ENCODE measurements at regions not wholly inside any gene's neighbourhood (a gene's known extent, or its start where the extent isn't known, plus 50 kb on each side); places are given as distances from the start of the nearest gene placed in this dataset.

- no peak for TF ChIP-seq SMC3 (conservative IDR thresholded peaks at IDR 0.05; ENCODE audit: poor library complexity)
- no peak for TF ChIP-seq REST (IDR thresholded peaks at IDR 0.05; ENCODE audit: borderline replicate concordance)
- TF ChIP-seq EP300 (conservative IDR thresholded peaks at IDR 0.05; ENCODE audit: poor library complexity, severe bottlenecking), result no peak
- TF ChIP-seq POLR2AphosphoS5 (IDR thresholded peaks at IDR 0.05), result no peak
- TF ChIP-seq EZH2 (IDR thresholded peaks at IDR 0.05; ENCODE audit: borderline replicate concordance, insufficient read depth, low read length, poor library complexity, severe bottlenecking), result no peak
- no peak for TF ChIP-seq TAF1 (IDR thresholded peaks at IDR 0.05; ENCODE audit: low read depth)
- TF ChIP-seq RAD21 (conservative IDR thresholded peaks at IDR 0.05), result no peak
- TF ChIP-seq CTCF (IDR thresholded peaks at IDR 0.05; ENCODE audit: poor library complexity, severe bottlenecking), result no peak
- no peak for TF ChIP-seq MXI1 (conservative IDR thresholded peaks at IDR 0.05; ENCODE audit: poor library complexity, severe bottlenecking)
- Histone ChIP-seq H3K4me2 (ENCODE audit: low read length) (no peak overlapping the region), H3K27me3 (ENCODE audit: insufficient read depth, low read depth, low read length) (no peaks in the 10 kb centered on the region), H3K4me3 (ENCODE audit: low read length) (no peak overlapping the region), H4K20me1 (ENCODE audit: insufficient read depth) (no peaks in the 10 kb centered on the region), H3F3A (ENCODE audit: insufficient read depth, low read length, poor library complexity, severe bottlenecking) (no peaks in the 10 kb centered on the region), H3K9ac (ENCODE audit: low read length) (no peak overlapping the region), H3K79me2 (replicated peaks; ENCODE audit: insufficient read depth, low read length) (no peaks in the 10 kb centered on the region), H3K27ac (ENCODE audit: low read length) (no peak overlapping the region), H3K9me3 (ENCODE audit: low read length) (no peaks in the 10 kb centered on the region), H2AFZ (ENCODE audit: low read depth, low read length) (no peak overlapping the region), H3K36me3 (ENCODE audit: insufficient read depth, low read length) (no peaks in the 10 kb centered on the region), H3K9me2 (ENCODE audit: insufficient read depth, low read length) (no peaks in the 10 kb centered on the region)
These were observed 556.1 kb downstream of the BCL11A start for GRCh38 chr2:59997371-59997770.

GRCh38 chr2:59996855-59997254, 556.6 kb downstream of the BCL11A start:
- Histone ChIP-seq H3K79me2 (replicated peaks; ENCODE audit: insufficient read depth, low read length) (no peaks in the 10 kb centered on the region), H3K27me3 (ENCODE audit: insufficient read depth, low read depth, low read length) (no peaks in the 10 kb centered on the region), H3K4me2 (ENCODE audit: low read length) (no peak overlapping the region), H3F3A (ENCODE audit: insufficient read depth, low read length, poor library complexity, severe bottlenecking) (no peaks in the 10 kb centered on the region), H3K4me3 (ENCODE audit: low read length) (no peak overlapping the region), H3K9me3 (ENCODE audit: low read length) (no peaks in the 10 kb centered on the region), H3K36me3 (ENCODE audit: insufficient read depth, low read length) (no peaks in the 10 kb centered on the region), H4K20me1 (ENCODE audit: insufficient read depth) (no peaks in the 10 kb centered on the region), H3K27ac (ENCODE audit: low read length) (no peak overlapping the region), H2AFZ (ENCODE audit: low read depth, low read length) (no peak overlapping the region), H3K9me2 (ENCODE audit: insufficient read depth, low read length) (no peaks in the 10 kb centered on the region), H3K9ac (ENCODE audit: low read length) (no peak overlapping the region)
- no peak for TF ChIP-seq CTCF (IDR thresholded peaks at IDR 0.05; ENCODE audit: poor library complexity, severe bottlenecking)
- TF ChIP-seq EP300 (conservative IDR thresholded peaks at IDR 0.05; ENCODE audit: poor library complexity, severe bottlenecking), result no peak
- no peak for TF ChIP-seq SMC3 (conservative IDR thresholded peaks at IDR 0.05; ENCODE audit: poor library complexity)
- no peak for TF ChIP-seq REST (IDR thresholded peaks at IDR 0.05; ENCODE audit: borderline replicate concordance)
- TF ChIP-seq POLR2AphosphoS5 (IDR thresholded peaks at IDR 0.05), result no peak
